ENCODE measurements at regions not wholly inside any gene's neighbourhood (a gene's known extent, or its start where the extent isn't known, plus 50 kb on each side); places are given as distances from the start of the nearest gene placed in this dataset.
"Not testable (repeated sequence)": the region's sequence is repeated elsewhere in the genome, so short reads cannot be mapped to it uniquely, and the experiment has no call there.

- Histone ChIP-seq H3K4me1 (ENCODE audit: insufficient read depth) (no peaks in the 10 kb centered on the region), H3K9me2 (replicated peaks; ENCODE audit: insufficient read depth) (no peaks in the 10 kb centered on the region), H3K79me2 (no peaks in the 10 kb centered on the region), H3K36me3 (replicated peaks; ENCODE audit: insufficient read depth, low read depth) (no peaks in the 10 kb centered on the region), H3K9me3 (ENCODE audit: low read depth) (no peaks in the 10 kb centered on the region), H3K27me3 (no peaks in the 10 kb centered on the region), H3K27ac (no peak overlapping the region), H3K4me2 (no peak overlapping the region), H2AFZ (no peak overlapping the region), H4K20me1 (ENCODE audit: insufficient read depth, poor library complexity, severe bottlenecking) (no peaks in the 10 kb centered on the region), H3K4me3 (no peak overlapping the region)
- 79% methylated on average over 2 of the region's 2 CpGs for WGBS (ENCODE audit: low lambda C conversion rate, missing lambda C conversion rate)
- no peak for DNase-seq (ENCODE audit: low spot score)
- TF ChIP-seq EZH2phosphoT487 (IDR thresholded peaks at IDR 0.05; ENCODE audit: low read depth, severe bottlenecking, unreplicated experiment) (no peak), EZH2 (IDR thresholded peaks at IDR 0.05; ENCODE audit: borderline replicate concordance) (no peak)
- TF ChIP-seq, protein P1, sequence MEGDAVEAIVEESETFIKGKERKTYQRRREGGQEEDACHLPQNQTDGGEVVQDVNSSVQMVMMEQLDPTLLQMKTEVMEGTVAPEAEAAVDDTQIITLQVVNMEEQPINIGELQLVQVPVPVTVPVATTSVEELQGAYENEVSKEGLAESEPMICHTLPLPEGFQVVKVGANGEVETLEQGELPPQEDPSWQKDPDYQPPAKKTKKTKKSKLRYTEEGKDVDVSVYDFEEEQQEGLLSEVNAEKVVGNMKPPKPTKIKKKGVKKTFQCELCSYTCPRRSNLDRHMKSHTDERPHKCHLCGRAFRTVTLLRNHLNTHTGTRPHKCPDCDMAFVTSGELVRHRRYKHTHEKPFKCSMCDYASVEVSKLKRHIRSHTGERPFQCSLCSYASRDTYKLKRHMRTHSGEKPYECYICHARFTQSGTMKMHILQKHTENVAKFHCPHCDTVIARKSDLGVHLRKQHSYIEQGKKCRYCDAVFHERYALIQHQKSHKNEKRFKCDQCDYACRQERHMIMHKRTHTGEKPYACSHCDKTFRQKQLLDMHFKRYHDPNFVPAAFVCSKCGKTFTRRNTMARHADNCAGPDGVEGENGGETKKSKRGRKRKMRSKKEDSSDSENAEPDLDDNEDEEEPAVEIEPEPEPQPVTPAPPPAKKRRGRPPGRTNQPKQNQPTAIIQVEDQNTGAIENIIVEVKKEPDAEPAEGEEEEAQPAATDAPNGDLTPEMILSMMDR (IDR thresholded peaks at IDR 0.05; ENCODE audit: poor library complexity), result no peak
These were observed 1876.2 kb downstream of the PCDH9 start for GRCh38 chr13:65353951-65354350.

DNA sequence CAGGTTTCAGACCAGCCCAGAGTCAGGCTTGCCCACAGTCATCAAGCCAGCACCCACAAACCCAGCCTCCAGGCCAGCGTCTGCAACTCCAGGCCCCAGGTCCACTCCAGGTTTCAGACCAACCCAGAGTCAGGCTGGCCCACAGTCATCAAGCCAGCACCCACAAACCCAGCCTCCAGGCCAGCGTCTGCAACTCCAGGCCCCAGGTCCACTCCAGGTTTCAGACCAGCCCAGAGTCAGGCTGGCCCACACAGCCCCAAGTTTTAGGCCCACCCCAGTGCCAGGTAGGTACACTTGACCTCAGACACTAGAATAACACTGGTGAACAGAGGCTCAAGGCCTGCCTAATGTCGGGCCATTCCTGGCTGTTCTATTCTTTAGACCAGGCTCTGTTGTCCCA lies 1877.0 kb downstream of the PCDH9 start:
- H3K9me3 ChIP-seq (ENCODE audit: low read depth); H4K20me1 ChIP-seq (ENCODE audit: insufficient read depth, poor library complexity, severe bottlenecking); H3K9me2 ChIP-seq (replicated peaks; ENCODE audit: insufficient read depth); H3K4me3 ChIP-seq; H3K36me3 ChIP-seq (replicated peaks; ENCODE audit: insufficient read depth, low read depth); H3K27me3 ChIP-seq; H3K27ac ChIP-seq; H3K79me2 ChIP-seq; DNase-seq (ENCODE audit: low spot score); H3K4me1 ChIP-seq (ENCODE audit: insufficient read depth); H2AFZ ChIP-seq; H3K4me2 ChIP-seq: not testable (repeated sequence)
- 84% methylated on average over 3 of the region's 3 CpGs for WGBS (ENCODE audit: low lambda C conversion rate, missing lambda C conversion rate)

- H3K27me3 ChIP-seq, result no peaks in the 10 kb centered on the region
- no peak overlapping the region for H3K4me3 ChIP-seq
- H3K36me3 ChIP-seq (replicated peaks; ENCODE audit: insufficient read depth, low read depth), result no peaks in the 10 kb centered on the region
- H3K9me3 ChIP-seq (ENCODE audit: low read depth), result no peaks in the 10 kb centered on the region
- no peak overlapping the region for H2AFZ ChIP-seq
- no peaks in the 10 kb centered on the region for H3K79me2 ChIP-seq
- no peak overlapping the region for H3K4me2 ChIP-seq
- no peak overlapping the region for H3K27ac ChIP-seq
- no peaks in the 10 kb centered on the region for H3K4me1 ChIP-seq (ENCODE audit: insufficient read depth)
- no peak for DNase-seq (ENCODE audit: low spot score)
- no peaks in the 10 kb centered on the region for H3K9me2 ChIP-seq (replicated peaks; ENCODE audit: insufficient read depth)
- TF ChIP-seq, protein P1 (IDR thresholded peaks at IDR 0.05; ENCODE audit: poor library complexity), result no peak
- TF ChIP-seq EZH2phosphoT487 (IDR thresholded peaks at IDR 0.05; ENCODE audit: low read depth, severe bottlenecking, unreplicated experiment), result no peak
- no peak for TF ChIP-seq EZH2 (IDR thresholded peaks at IDR 0.05; ENCODE audit: borderline replicate concordance)
- H4K20me1 ChIP-seq (ENCODE audit: insufficient read depth, poor library complexity, severe bottlenecking), result no peaks in the 10 kb centered on the region
- 84% methylated on average over 2 of the region's 2 CpGs for WGBS (ENCODE audit: low lambda C conversion rate, missing lambda C conversion rate)
These were observed 1882.6 kb downstream of the PCDH9 start for GRCh38 chr13:65347420-65348030.

DNA sequence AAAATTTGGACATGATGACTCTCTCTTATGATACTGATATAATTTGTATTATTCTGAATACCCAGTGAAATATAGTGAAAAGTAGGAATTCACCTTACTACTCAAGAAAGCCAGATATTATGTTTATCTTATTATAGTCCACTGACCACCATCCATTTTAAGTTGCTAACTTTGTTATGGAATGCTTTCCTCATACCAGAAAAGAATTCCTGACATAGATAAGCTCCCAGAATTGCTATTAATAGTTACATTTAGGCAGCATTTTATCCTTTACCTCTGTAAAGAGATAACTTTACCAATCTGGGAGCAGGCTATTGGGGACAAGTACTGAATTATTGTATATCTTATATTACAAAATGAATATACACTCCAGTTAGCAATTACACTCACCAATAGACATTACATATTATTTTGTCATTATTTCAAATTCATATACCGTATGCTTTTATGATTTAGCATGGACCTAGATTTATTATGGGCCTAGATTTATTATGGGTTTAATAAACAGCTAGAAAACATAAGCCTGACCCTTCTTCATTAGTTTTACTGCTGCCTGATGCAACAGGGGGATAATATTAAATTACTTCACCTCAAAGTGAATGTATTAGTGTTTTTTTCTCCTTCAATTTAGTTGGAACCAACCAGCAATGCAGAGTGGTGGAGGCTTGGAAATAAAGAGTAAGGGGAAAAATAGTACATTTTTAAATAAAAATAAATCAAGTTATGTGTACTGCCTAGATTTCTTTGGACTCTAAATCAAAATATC lies 1886.1 kb downstream of the PCDH9 start:
- WGBS (ENCODE audit: low lambda C conversion rate, missing lambda C conversion rate), result 42% methylated on average over 1 of the region's 1 CpG

More for the DNA sequence above, 1886.1 kb downstream of the PCDH9 start:
- Histone ChIP-seq H3K27me3 (no peaks in the 10 kb centered on the region), H3K9me2 (replicated peaks; ENCODE audit: insufficient read depth) (no peaks in the 10 kb centered on the region), H3K36me3 (replicated peaks; ENCODE audit: insufficient read depth, low read depth) (no peaks in the 10 kb centered on the region), H2AFZ (no peak overlapping the region), H3K4me2 (no peak overlapping the region), H3K79me2 (no peaks in the 10 kb centered on the region), H3K4me1 (ENCODE audit: insufficient read depth) (no peaks in the 10 kb centered on the region), H3K9me3 (ENCODE audit: low read depth) (no peaks in the 10 kb centered on the region), H3K4me3 (no peak overlapping the region), H4K20me1 (ENCODE audit: insufficient read depth, poor library complexity, severe bottlenecking) (no peaks in the 10 kb centered on the region), H3K27ac (no peak overlapping the region)
- TF ChIP-seq EZH2 (IDR thresholded peaks at IDR 0.05; ENCODE audit: borderline replicate concordance) (no peak), EZH2phosphoT487 (IDR thresholded peaks at IDR 0.05; ENCODE audit: low read depth, severe bottlenecking, unreplicated experiment) (no peak)
- TF ChIP-seq, protein P1 (IDR thresholded peaks at IDR 0.05; ENCODE audit: poor library complexity), result no peak
- DNase-seq (ENCODE audit: low spot score), result no peak

Data from hepatocyte (in vitro differentiated cells).